Activated CD8-positive, alpha-beta T cell treated with anti-CD3 and anti-CD28 coated beads, Interleukin-2, amount 10 ng/mL, durations not matched to agents 7 days and 5 days (primary cell): ENCODE measurements at regions not wholly inside any gene's neighbourhood (a gene's known extent, or its start where the extent isn't known, plus 50 kb on each side); places are given as distances from the start of the nearest gene placed in this dataset.

Source experiments
- ATAC-seq: fragments of 150-1000 bp; cut with Tn5 transposase; one replicate; pipeline ENCODE4 v1.10.0; 2021; ENCODE audit warnings: moderate library complexity
- CTCF ChIA-PET: fragments of 350-600 bp; sonication (Branson Sonifier 250); formaldehyde crosslinking; loops from one replicate; lab custom pipeline; 2021; ENCODE audit warnings: antibody characterized with exemption; lab: Charles Lee
- POLR2A ChIA-PET: fragments of 350-600 bp; sonication (Branson Sonifier 250); formaldehyde crosslinking; loops from one replicate; lab custom pipeline; 2021; ENCODE audit warnings: antibody characterized with exemption; lab: Charles Lee
- DNase-seq: peaks from one replicate; pipeline ENCODE4 v3.0.0-alpha.2; 2020
- H3K27ac Mint-ChIP-seq: one replicate; pipeline ENCODE4 v1.8.0; 2021; ENCODE audit warnings: mild to moderate bottlenecking, mixed read lengths
- H3K27me3 Mint-ChIP-seq: one replicate; pipeline ENCODE4 v1.8.0; 2021; ENCODE audit warnings: low read depth, mixed read lengths
- H3K36me3 Mint-ChIP-seq: one replicate; pipeline ENCODE4 v1.8.0; 2021; ENCODE audit warnings: low read depth, mixed read lengths
- H3K4me1 Mint-ChIP-seq: one replicate; pipeline ENCODE4 v1.8.0; 2021; ENCODE audit warnings: low read depth, mixed read lengths
- H3K4me3 Mint-ChIP-seq: one replicate; pipeline ENCODE4 v1.8.0; 2021; ENCODE audit warnings: mild to moderate bottlenecking, mixed read lengths
- H3K9me3 Mint-ChIP-seq: one replicate; pipeline ENCODE4 v1.8.0; 2022; ENCODE audit warnings: mixed read lengths; ENCODE audit not compliant: insufficient read depth

DNA sequence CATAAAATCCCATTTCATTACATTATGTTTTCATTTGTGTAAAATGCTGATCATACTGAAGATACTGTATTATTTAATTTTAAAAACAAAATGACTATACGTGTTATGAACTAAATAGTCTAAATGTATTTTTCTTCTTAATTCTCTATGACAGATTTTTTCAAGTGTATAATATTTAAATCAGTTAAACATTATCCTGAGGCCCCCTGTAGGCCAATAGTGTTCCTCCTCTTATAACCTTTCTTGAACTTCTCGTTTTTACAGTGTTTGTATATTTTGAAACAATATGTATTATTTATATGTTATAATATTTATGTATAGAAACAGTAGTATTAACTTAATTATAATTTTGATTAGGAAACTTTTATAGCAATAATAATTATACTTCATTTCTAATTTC lies 151.1 kb upstream of the CHORDC1 start:
- Mint-ChIP-seq H3K4me1 (no peaks in the 10 kb centered on the region), H3K27me3 (no peaks in the 10 kb centered on the region), H3K4me3 (no peak overlapping the region), H3K9me3 (no peaks in the 10 kb centered on the region), H3K27ac (no peak overlapping the region), H3K36me3 (no peaks in the 10 kb centered on the region)
- ChIA-PET CTCF (no interaction called here), POLR2A (no interaction called here)
- DNase-seq (no peak), ATAC-seq (no peak)

DNA sequence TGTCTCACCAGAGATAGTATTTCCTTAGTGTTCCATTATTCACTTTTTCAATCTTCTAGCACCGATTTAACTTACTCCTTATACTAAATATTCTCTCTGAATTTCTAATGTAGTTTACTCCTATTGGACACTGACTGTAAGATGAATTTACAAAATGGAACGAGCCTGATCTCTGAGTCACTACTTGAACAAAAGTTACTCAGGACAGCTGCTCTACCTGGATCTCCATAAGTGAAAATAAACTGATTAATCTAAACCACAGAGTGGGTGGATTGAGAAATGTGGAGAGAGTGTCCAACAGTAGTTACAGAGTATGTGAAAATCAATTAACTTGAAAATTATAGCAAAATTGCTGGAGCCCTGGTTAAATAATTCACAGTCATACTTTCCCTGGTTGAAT lies 141.7 kb upstream of the CHORDC1 start:
- ChIA-PET POLR2A (no interaction called here), CTCF (no interaction called here)
- no peak for DNase-seq
- H3K36me3 Mint-ChIP-seq, result no peaks in the 10 kb centered on the region
- no peaks in the 10 kb centered on the region for H3K9me3 Mint-ChIP-seq
- H3K27ac Mint-ChIP-seq, result no peak overlapping the region
- H3K4me3 Mint-ChIP-seq, result no peak overlapping the region
- no peak for ATAC-seq
- H3K4me1 Mint-ChIP-seq, result no peaks in the 10 kb centered on the region
- H3K27me3 Mint-ChIP-seq, result no peaks in the 10 kb centered on the region

DNA sequence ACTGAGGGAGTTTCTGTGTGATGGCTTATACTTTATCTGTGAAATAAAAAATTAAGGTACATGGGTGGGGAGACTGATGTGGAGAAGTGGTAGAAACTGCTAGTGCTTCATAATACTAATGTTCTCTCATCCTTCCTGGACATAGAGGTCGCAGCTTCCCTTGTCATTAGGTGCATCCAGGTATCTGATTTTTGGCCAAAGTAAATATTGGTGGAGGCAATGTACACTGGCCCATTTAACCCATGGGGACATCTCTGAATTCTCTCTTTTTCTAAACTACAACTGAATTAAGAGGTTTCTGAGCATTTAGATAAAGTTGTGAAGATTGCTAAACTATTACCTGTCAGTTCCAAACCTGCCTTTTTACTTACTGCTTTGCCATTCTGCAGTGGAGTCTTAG lies 140.9 kb upstream of the CHORDC1 start:
- no peak overlapping the region for H3K4me3 Mint-ChIP-seq
- POLR2A ChIA-PET, result no interaction called here

DNA sequence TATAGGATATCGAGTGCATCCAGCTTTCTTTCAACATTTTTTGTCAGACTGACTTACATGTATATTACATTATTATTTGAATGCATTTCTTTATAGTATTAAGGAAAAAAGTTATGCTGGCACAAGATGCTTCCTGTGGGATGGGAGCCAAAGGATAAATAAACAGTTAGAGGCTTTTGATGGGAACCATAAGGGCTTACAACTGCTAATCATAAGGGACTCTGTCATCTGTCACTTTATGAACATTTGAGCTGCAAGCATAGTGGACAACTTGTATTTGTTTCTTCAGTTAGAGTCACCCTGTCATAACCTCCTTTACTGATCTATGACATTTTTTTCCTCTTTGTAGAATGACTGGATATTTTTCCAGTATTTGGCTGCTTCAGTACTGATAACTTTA lies 132.4 kb upstream of the CHORDC1 start:
- Mint-ChIP-seq H3K4me1 (no peaks in the 10 kb centered on the region), H3K36me3 (no peaks in the 10 kb centered on the region), H3K27me3 (no peaks in the 10 kb centered on the region), H3K27ac (no peak overlapping the region), H3K4me3 (no peak overlapping the region), H3K9me3 (no peaks in the 10 kb centered on the region)
- ATAC-seq, result no peak
- ChIA-PET CTCF (no interaction called here), POLR2A (no interaction called here)
- DNase-seq, result no peak

More for the DNA sequence above, 140.9 kb upstream of the CHORDC1 start:
- no peaks in the 10 kb centered on the region for H3K9me3 Mint-ChIP-seq
- H3K36me3 Mint-ChIP-seq, result no peaks in the 10 kb centered on the region
- H3K4me1 Mint-ChIP-seq, result no peaks in the 10 kb centered on the region
- CTCF ChIA-PET, result no interaction called here
- no peak overlapping the region for H3K27ac Mint-ChIP-seq
- no peaks in the 10 kb centered on the region for H3K27me3 Mint-ChIP-seq
- DNase-seq (no peak), ATAC-seq (no peak)

DNA sequence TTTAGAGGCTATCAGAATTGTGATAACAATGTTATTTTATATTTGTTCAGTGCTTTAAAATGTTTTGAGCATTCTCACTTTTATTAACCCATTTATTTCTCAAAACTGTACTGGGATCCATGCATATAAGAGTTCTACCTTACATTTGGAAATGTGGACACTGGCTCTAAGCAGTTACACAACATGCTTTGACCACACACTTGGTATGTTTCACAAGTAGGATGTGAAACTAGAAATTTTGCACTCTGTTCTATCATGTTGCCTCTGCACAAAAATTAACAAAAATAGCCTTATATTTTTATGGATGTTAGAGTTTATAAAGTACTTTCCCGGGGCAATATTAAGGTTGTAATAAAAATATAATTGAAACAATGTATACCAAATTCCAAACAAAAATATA lies 126.9 kb upstream of the CHORDC1 start:
- H3K9me3 Mint-ChIP-seq, result no peaks in the 10 kb centered on the region
- no peaks in the 10 kb centered on the region for H3K27me3 Mint-ChIP-seq
- H3K36me3 Mint-ChIP-seq, result no peaks in the 10 kb centered on the region
- no peak overlapping the region for H3K4me3 Mint-ChIP-seq
- no peak for ATAC-seq
- ChIA-PET CTCF (no interaction called here), POLR2A (no interaction called here)
- H3K4me1 Mint-ChIP-seq, result no peaks in the 10 kb centered on the region
- no peak for DNase-seq
- H3K27ac Mint-ChIP-seq, result no peak overlapping the region

DNA sequence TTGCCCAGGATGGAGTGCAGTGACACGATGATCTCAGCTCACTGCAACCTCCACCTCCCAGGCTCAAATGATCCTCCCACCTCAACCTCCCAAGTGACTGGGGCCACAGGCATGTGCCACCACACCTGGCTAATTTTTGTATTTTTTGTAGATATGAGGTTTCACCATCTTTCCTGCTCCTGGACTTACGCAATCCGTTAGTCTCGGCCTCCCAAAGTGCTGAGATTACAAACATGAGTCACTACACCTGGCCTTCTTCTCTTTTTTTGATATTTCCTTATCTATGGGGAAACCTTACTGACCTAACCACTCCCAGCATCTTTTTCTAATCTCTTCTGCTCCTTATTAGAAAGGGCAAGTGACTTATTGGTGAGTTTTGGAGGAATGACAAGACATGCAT lies 121.7 kb upstream of the CHORDC1 start:
- CTCF ChIA-PET, result interaction anchor here (1.1 kb wide), 1 partner anchor 9 kb away, joined by 3 read pairs; no protein-coding TSS in a partner anchor
- DNase-seq, result no peak
- H3K27me3 Mint-ChIP-seq, result no peaks in the 10 kb centered on the region
- no peak overlapping the region for H3K4me3 Mint-ChIP-seq
- ATAC-seq, result no peak
- POLR2A ChIA-PET, result no interaction called here
- no peaks in the 10 kb centered on the region for H3K36me3 Mint-ChIP-seq
- H3K27ac Mint-ChIP-seq, result no peak overlapping the region
- H3K9me3 Mint-ChIP-seq, result no peaks in the 10 kb centered on the region
- H3K4me1 Mint-ChIP-seq, result no peaks in the 10 kb centered on the region

DNA sequence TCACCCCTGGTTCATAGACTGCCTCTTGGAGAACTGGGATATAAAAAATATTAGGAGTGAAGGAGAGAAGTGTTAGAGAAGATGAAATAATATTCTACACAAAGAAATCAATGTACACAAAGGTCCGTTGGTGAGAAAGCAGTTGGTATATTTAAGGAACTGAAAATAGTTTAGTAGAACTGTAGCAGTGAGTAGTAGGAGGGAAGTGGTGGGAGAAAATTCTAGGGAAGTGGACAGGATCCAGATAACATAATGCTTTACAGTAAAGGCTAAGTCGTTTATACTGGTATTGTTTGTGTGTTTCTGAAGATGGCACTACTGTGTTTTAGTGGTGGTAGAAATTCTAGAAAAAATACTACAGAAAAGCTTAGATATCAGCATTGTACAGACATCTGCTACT lies 120.8 kb upstream of the CHORDC1 start:
- H3K4me1 Mint-ChIP-seq, result no peaks in the 10 kb centered on the region
- H3K27ac Mint-ChIP-seq, result no peak overlapping the region
- no peaks in the 10 kb centered on the region for H3K9me3 Mint-ChIP-seq
- POLR2A ChIA-PET, result no interaction called here
- no peak overlapping the region for H3K4me3 Mint-ChIP-seq
- H3K36me3 Mint-ChIP-seq, result no peaks in the 10 kb centered on the region
- CTCF ChIA-PET, result interaction anchor here (1.5 kb wide), 1 partner anchor 9 kb away, joined by 3 read pairs; no protein-coding TSS in a partner anchor
- ATAC-seq (no peak), DNase-seq (no peak)
- H3K27me3 Mint-ChIP-seq, result no peaks in the 10 kb centered on the region

DNA sequence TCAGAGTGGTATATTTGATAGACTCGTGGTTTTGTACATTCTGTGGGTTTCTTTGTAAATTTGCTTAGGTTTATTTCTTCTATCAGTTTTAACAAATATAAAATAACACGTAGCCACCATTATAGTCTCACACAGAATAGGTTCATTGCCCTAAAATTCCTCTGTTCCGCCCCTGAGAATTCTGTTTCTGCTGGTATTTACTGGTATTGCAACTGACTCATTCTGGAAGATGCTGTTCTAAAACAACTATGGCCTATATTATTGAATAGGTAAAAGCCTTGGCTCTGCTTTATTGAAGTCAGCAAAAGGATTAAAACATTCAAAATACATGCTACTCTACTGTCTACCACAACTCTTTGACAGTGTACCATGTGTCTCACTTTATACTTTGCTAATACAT lies 119.1 kb upstream of the CHORDC1 start:
- ChIA-PET CTCF (no interaction called here), POLR2A (no interaction called here)
- no peaks in the 10 kb centered on the region for H3K36me3 Mint-ChIP-seq
- H3K4me3 Mint-ChIP-seq, result no peak overlapping the region
- ATAC-seq (no peak), DNase-seq (no peak)
- no peaks in the 10 kb centered on the region for H3K27me3 Mint-ChIP-seq
- H3K9me3 Mint-ChIP-seq, result no peaks in the 10 kb centered on the region
- no peak overlapping the region for H3K27ac Mint-ChIP-seq
- no peaks in the 10 kb centered on the region for H3K4me1 Mint-ChIP-seq

DNA sequence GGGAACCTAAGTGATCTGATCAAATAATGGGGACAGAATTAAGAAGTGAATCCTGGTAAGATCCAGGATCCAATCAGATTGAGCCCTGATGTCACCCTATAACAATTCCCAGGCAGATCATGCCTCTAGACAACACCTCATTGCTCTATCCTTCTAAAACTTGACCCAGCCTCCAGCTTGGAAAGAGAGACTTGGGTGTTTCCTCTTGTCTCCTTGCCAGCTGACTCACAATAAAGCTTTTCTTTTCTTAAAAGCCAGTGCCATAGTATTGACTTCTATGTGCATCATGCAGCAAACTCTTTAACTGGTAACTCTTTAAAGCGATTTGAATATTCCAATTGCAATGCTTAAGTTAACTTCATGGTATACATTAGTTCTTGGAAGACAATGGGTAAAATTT lies 109.6 kb upstream of the CHORDC1 start:
- Mint-ChIP-seq H3K9me3 (no peaks in the 10 kb centered on the region), H3K27ac (no peak overlapping the region), H3K4me1 (no peaks in the 10 kb centered on the region), H3K4me3 (no peak overlapping the region), H3K36me3 (no peaks in the 10 kb centered on the region), H3K27me3 (peaks cover 3% of the 10 kb centered on the region)
- DNase-seq (no peak), ATAC-seq (no peak)
- ChIA-PET POLR2A (no interaction called here), CTCF (no interaction called here)

DNA sequence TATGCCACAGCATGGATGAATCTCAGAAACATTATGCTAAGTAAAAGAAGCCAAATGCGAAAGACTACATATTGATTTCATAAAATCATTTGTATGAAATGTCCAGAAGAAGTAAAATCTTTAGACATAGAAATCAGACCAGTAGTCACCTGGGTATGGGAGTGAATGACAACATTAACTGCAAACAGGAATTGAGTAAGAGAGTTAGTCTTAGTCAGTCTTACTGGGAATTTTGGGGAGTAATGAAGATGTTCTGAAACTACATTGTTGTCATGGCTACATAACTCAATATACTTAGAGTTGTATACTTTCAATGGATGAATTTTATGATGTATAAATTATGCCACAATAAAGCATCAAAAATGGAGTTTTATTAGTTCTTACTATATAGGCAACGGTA lies 107.8 kb upstream of the CHORDC1 start:
- Mint-ChIP-seq H3K4me1 (no peaks in the 10 kb centered on the region), H3K27me3 (no peaks in the 10 kb centered on the region), H3K9me3 (no peaks in the 10 kb centered on the region), H3K4me3 (no peak overlapping the region), H3K36me3 (no peaks in the 10 kb centered on the region), H3K27ac (no peak overlapping the region)
- ChIA-PET CTCF (no interaction called here), POLR2A (no interaction called here)
- ATAC-seq (no peak), DNase-seq (no peak)

DNA sequence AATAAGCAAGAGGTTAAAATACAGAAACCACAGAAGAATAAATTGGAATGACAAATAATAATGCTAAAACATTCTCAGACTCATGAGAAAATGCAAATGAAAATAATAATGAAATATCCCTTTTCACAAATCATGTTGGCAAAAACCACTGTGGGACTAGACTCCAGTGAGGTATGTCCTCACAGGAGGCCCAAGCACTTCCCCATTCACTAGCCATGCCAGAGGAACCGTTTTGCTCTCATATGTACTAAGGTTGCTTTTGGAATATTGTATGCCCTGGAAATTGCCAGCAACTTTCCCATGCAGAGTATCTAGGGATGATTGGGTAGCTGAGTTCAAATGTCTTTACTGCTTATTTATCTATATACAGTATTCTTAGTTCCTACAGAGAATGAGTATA lies 106.2 kb upstream of the CHORDC1 start:
- CTCF ChIA-PET, result no interaction called here
- H3K4me3 Mint-ChIP-seq, result no peak overlapping the region
- DNase-seq (no peak), ATAC-seq (no peak)
- no peaks in the 10 kb centered on the region for H3K4me1 Mint-ChIP-seq
- no peak overlapping the region for H3K27ac Mint-ChIP-seq
- H3K36me3 Mint-ChIP-seq, result no peaks in the 10 kb centered on the region
- POLR2A ChIA-PET, result no interaction called here
- H3K27me3 Mint-ChIP-seq, result no peaks in the 10 kb centered on the region
- no peaks in the 10 kb centered on the region for H3K9me3 Mint-ChIP-seq

DNA sequence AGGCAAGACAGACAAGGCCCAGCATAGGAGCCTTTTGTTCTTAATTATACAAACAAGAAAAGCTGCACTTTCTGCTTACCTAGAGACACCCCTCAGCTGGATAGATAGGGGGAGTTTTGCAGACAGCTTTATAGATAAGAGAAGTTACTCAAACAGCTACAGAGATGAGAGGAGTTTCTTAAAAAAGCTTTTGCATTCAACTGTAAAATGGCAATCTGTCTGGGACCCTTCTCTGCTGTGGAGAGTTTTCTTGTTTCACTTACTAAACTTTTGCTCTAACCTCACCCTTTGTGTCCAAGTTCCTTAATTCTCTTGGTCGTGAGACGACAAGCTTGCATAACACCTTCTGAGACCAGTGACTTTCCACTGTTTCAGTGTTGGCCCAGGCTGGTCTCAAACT lies 103.8 kb upstream of the CHORDC1 start:
- no peak for DNase-seq
- no peak for ATAC-seq
- Mint-ChIP-seq H3K27me3 (no peaks in the 10 kb centered on the region), H3K9me3 (no peaks in the 10 kb centered on the region), H3K36me3 (no peaks in the 10 kb centered on the region), H3K4me1 (no peaks in the 10 kb centered on the region), H3K4me3 (no peak overlapping the region), H3K27ac (no peak overlapping the region)
- POLR2A ChIA-PET, result no interaction called here
- CTCF ChIA-PET, result no interaction called here

DNA sequence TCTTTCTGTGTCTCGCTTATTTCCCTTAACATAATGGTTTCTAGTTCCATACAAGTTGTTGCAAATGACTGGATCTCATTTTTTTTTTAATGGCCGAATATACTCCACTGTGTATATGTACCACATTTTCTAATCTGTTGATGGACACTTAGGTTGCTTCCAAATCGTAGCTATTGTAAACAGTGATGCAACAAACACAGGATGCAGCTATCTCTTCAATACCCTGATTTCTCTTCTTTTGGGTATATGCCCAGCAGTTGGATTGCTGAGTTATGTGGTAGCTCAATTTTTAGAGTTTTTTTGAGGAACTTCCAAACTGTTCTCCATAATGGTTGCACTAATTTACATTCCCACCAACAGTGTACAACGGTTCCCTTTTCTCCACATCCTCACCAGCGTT lies 100.4 kb upstream of the CHORDC1 start:
- no peaks in the 10 kb centered on the region for H3K27me3 Mint-ChIP-seq
- no peak overlapping the region for H3K4me3 Mint-ChIP-seq
- H3K36me3 Mint-ChIP-seq, result no peaks in the 10 kb centered on the region
- DNase-seq, result no peak
- H3K4me1 Mint-ChIP-seq, result no peaks in the 10 kb centered on the region
- POLR2A ChIA-PET, result no interaction called here
- H3K27ac Mint-ChIP-seq, result no peak overlapping the region
- CTCF ChIA-PET, result no interaction called here
- H3K9me3 Mint-ChIP-seq, result no peaks in the 10 kb centered on the region
- ATAC-seq, result no peak
